Prostate gland (tissue), 2 donors: ENCODE measurements at regions not wholly inside any gene's neighbourhood (a gene's known extent, or its start where the extent isn't known, plus 50 kb on each side); places are given as distances from the start of the nearest gene placed in this dataset.

Source experiments
- DNase-seq: peaks from one replicate; pipeline ENCODE4 v3.0.0-alpha.2; 2019; ENCODE audit warnings: low spot score
- H3K27ac ChIP-seq, 2 donors: fragments of 200-600 bp; sonication (generic); 2 replicates each; pipeline ENCODE4 v1.5.1; 2017 to 2019
- H3K27me3 ChIP-seq: fragments of 200-600 bp; sonication (generic); replicated peaks from 2 replicates; pipeline ENCODE4 v1.5.1; 2019; ENCODE audit not compliant: insufficient read depth
- H3K36me3 ChIP-seq, 2 donors: fragments of 200-600 bp; sonication (generic); 1 replicate in 1 of 2; 2 replicates in 1 of 2; pipeline versions ENCODE4 v1.5.1 to v1.8.1; 2017 to 2019
- H3K4me1 ChIP-seq: fragments of 200-600 bp; sonication (generic); replicated peaks from 2 replicates; pipeline ENCODE4 v1.5.1; 2019
- H3K4me3 ChIP-seq, 2 donors: fragments of 200-600 bp; sonication (generic); 2 replicates each; pipeline ENCODE4 v1.5.1; 2017 to 2019
- H3K9me3 ChIP-seq: fragments of 200-600 bp; sonication (generic); 2 replicates; pipeline ENCODE4 v1.5.1; 2017
- POLR2A ChIP-seq: fragments of 450-650 bp; IDR thresholded peaks from one replicate; pipeline ENCODE4 v1.6.1; 2016; ENCODE audit warnings: antibody characterized with exemption, mild to moderate bottlenecking
- POLR2AphosphoS5 ChIP-seq: sonication (generic); formaldehyde crosslinking; IDR thresholded peaks from one replicate; pipeline ENCODE4 v1.6.1; 2017; ENCODE audit warnings: antibody characterized with exemption
- WGBS: methylation state at CpG from one replicate; pipeline ENCODE4 v1.1.5; 2018; 5-methylcytosine and 5-hydroxymethylcytosine counted together
- intact Hi-C: fragments of 100-400 bp; cut with DNase I; formaldehyde crosslinking; loops from one replicate; pipeline ENCODE4 v1.14.2; 2022
- TF ChIP-seq, protein P1 (sequence below), 4 experiments: fragments of 200-600 bp in 2 of 4; fragments of 450-650 bp in 2 of 4; sonication (generic) in 2 of 4; IDR thresholded peaks; 1 replicate in 3 of 4; 2 replicates in 1 of 4; pipeline ENCODE4 v1.5.1; 2016 to 2019; ENCODE audit warnings: antibody characterized with exemption in 4 of 4, mild to moderate bottlenecking in 2 of 4, moderate library complexity in 2 of 4

- H3K9me3 ChIP-seq = no peaks in the 10 kb centered on the region
- no peak for DNase-seq
- WGBS = 71% methylated on average over 6 of the region's 6 CpGs
- H3K27ac ChIP-seq = no peak overlapping the region
- intact Hi-C loops = loop anchor here (5.0 kb wide), 1 partner anchor 776 kb away; no protein-coding TSS in a partner anchor
- no peaks in the 10 kb centered on the region for H3K36me3 ChIP-seq
- TF ChIP-seq POLR2A = no peak
- TF ChIP-seq POLR2AphosphoS5 = no peak
- TF ChIP-seq, protein P1, sequence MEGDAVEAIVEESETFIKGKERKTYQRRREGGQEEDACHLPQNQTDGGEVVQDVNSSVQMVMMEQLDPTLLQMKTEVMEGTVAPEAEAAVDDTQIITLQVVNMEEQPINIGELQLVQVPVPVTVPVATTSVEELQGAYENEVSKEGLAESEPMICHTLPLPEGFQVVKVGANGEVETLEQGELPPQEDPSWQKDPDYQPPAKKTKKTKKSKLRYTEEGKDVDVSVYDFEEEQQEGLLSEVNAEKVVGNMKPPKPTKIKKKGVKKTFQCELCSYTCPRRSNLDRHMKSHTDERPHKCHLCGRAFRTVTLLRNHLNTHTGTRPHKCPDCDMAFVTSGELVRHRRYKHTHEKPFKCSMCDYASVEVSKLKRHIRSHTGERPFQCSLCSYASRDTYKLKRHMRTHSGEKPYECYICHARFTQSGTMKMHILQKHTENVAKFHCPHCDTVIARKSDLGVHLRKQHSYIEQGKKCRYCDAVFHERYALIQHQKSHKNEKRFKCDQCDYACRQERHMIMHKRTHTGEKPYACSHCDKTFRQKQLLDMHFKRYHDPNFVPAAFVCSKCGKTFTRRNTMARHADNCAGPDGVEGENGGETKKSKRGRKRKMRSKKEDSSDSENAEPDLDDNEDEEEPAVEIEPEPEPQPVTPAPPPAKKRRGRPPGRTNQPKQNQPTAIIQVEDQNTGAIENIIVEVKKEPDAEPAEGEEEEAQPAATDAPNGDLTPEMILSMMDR (IDR thresholded peaks at IDR 0.05) = no peak
- H3K4me3 ChIP-seq = no peak overlapping the region
- no peaks in the 10 kb centered on the region for H3K4me1 ChIP-seq
- H3K27me3 ChIP-seq = no peaks in the 10 kb centered on the region
These were observed 296.6 kb downstream of the HGF start for GRCh38 chr7:81473236-81473635.

DNA sequence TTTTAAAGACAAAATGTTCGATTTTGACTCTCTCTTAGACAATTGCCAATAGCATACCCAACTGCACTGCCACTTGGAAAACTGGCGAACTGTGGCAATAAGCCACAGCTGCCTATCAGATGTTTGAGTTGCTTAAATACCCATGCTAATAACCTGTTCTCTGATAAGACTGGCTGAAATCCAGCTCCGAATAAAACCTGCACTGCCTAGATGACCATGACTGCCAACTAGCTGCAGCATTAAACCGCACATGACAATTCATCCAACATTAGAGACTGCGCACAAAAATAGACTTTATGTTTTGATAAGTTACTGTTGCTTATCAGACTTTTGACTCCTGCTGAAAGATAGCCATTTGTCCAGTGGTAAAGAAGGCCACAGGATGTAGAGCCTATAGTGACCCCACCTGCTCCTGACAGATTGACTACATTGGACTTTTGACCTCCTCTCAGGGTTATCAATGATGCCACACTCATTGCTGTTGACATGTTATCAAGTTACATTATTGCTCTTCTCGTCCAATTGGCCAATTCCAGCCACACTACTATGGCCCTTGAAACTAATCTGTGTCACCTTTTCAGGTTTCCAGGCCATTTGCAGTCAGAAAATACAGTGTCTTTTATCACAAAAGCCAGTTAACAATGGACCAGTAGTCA lies 299.0 kb downstream of the HGF start:
- TF ChIP-seq, protein P1 (IDR thresholded peaks at IDR 0.05) = no peak
- TF ChIP-seq POLR2A = no peak
- TF ChIP-seq POLR2AphosphoS5 = no peak
- Histone ChIP-seq H3K9me3 (no peaks in the 10 kb centered on the region), H3K36me3 (no peaks in the 10 kb centered on the region), H3K27me3 (no peaks in the 10 kb centered on the region), H3K27ac (no peak overlapping the region), H3K4me3 (no peak overlapping the region), H3K4me1 (no peaks in the 10 kb centered on the region)
- no peak for DNase-seq
- WGBS = 74% methylated on average over 6 of the region's 6 CpGs
- intact Hi-C loops = loop anchor here (5.0 kb wide), 1 partner anchor 774 kb away; no protein-coding TSS in a partner anchor

DNA sequence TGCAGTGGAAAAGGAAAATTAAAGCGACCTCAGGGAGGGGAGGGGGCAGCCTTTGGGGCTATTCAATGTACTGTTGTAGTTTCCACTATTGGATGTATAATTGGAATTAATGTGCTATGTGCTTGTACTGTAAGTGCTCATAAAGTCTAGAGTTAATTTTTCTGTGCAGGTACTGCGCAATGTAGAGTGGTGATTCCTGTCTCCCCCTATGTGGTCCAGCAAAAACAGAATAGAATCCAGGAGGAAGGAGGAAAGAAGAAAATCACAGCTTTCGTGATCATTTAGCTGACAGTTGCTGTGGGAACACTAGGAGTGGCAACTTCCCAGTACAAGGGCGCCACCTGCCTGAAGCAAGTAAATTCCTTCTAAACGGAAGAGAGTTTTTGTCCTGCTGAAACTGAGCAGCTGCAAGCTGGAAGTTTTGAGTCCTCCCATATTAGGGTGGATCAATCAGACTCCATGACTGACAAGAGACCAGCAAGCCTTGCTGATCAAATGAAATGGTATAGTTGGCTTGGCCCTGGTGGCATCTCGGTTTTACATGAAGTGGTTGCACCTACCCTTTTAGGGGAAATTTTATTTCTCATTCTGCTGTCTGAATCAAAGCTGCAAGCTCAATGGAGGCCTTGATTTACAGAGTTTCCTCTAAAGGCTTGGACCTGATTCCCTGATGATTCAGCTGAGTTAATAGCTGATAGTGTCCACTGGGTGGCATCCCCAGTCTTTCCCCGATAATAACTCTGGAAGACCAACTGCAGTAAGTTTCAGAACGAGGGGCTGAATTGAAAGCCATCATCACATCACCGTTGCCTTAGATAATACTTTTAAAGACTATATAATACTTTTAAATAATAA lies 299.8 kb downstream of the HGF start:
- Histone ChIP-seq H3K27ac (no peak overlapping the region), H3K36me3 (no peaks in the 10 kb centered on the region), H3K4me1 (no peaks in the 10 kb centered on the region), H3K27me3 (no peaks in the 10 kb centered on the region), H3K4me3 (no peak overlapping the region), H3K9me3 (no peaks in the 10 kb centered on the region)
- TF ChIP-seq, protein P1 (IDR thresholded peaks at IDR 0.05) = peak; percentile 28 to 73 (median 59)
- no peak for TF ChIP-seq POLR2AphosphoS5
- intact Hi-C loops = loop anchor here (5.0 kb wide), 2 partner anchors 548 to 773 kb away; no protein-coding TSS in a partner anchor
- peak; percentile 56 for DNase-seq
- WGBS = 37% methylated on average over 9 of the region's 9 CpGs

- WGBS = 65% methylated on average over 2 of the region's 2 CpGs
- Histone ChIP-seq H3K9me3 (no peaks in the 10 kb centered on the region), H3K27me3 (no peaks in the 10 kb centered on the region), H3K36me3 (no peaks in the 10 kb centered on the region), H3K27ac (no peak overlapping the region), H3K4me3 (no peak overlapping the region), H3K4me1 (no peaks in the 10 kb centered on the region)
- TF ChIP-seq POLR2A = no peak
- TF ChIP-seq, protein P1 (IDR thresholded peaks at IDR 0.05) = no peak
- TF ChIP-seq POLR2AphosphoS5 = no peak
- intact Hi-C loops = loop anchor here (5.0 kb wide), 1 partner anchor 547 kb away; no protein-coding TSS in a partner anchor
- DNase-seq = no peak
These were observed 300.5 kb downstream of the HGF start for GRCh38 chr7:81469153-81469868.
